ENCODE measurements at regions not wholly inside any gene's neighbourhood (a gene's known extent, or its start where the extent isn't known, plus 50 kb on each side); places are given as distances from the start of the nearest gene placed in this dataset.
A peak's percentile ranks its signal among the peaks of the same experiment; 100 is the strongest.

GRCh38 chr4:124970011-124970410 is 257.5 kb upstream of the ANKRD50 start:
- no peak for DNase-seq
- no CpG with 5 or more reads among the region's 2 CpGs for WGBS (ENCODE audit: insufficient coverage)
- no peaks in the 10 kb centered on the region for H3K27me3 ChIP-seq (ENCODE audit: control insufficient read depth, insufficient read depth, low read length)
- no peak overlapping the region for H3K4me3 ChIP-seq (ENCODE audit: low read length)
- no peaks in the 10 kb centered on the region for H3K36me3 ChIP-seq (ENCODE audit: control insufficient read depth, insufficient read depth, low read length)
- no peaks in the 10 kb centered on the region for H3K9me3 ChIP-seq (replicated peaks; ENCODE audit: control insufficient read depth, low read depth, low read length)
- no peak overlapping the region for H3K27ac ChIP-seq (ENCODE audit: low read length)
- no peaks in the 10 kb centered on the region for H3K4me1 ChIP-seq (ENCODE audit: control insufficient read depth, insufficient read depth, low read length)

- Histone ChIP-seq H3K9me3 (replicated peaks; ENCODE audit: control insufficient read depth, low read depth, low read length) (peaks cover 12% of the 10 kb centered on the region), H3K4me1 (ENCODE audit: control insufficient read depth, insufficient read depth, low read length) (no peaks in the 10 kb centered on the region)
- no CpG with 5 or more reads among the region's 1 CpG for WGBS (ENCODE audit: insufficient coverage)
These were observed 253.0 kb upstream of the ANKRD50 start for GRCh38 chr4:124965497-124965891.

GRCh38 chr4:124964852-124965496 is 252.4 kb upstream of the ANKRD50 start:
- H3K27me3 ChIP-seq (ENCODE audit: control insufficient read depth, insufficient read depth, low read length), result no peaks in the 10 kb centered on the region
- H3K9me3 ChIP-seq (replicated peaks; ENCODE audit: control insufficient read depth, low read depth, low read length), result peaks cover 15% of the 10 kb centered on the region
- 81% methylated on average over 2 of the region's 5 CpGs for WGBS (ENCODE audit: insufficient coverage)
- no peaks in the 10 kb centered on the region for H3K36me3 ChIP-seq (ENCODE audit: control insufficient read depth, insufficient read depth, low read length)
- H3K27ac ChIP-seq (ENCODE audit: low read length), result no peak overlapping the region
- no peak for DNase-seq
- no peak overlapping the region for H3K4me3 ChIP-seq (ENCODE audit: low read length)
- H3K4me1 ChIP-seq (ENCODE audit: control insufficient read depth, insufficient read depth, low read length), result no peaks in the 10 kb centered on the region

More at GRCh38 chr4:124965497-124965891, 253.0 kb upstream of the ANKRD50 start:
- no peak overlapping the region for H3K27ac ChIP-seq (ENCODE audit: low read length)
- H3K27me3 ChIP-seq (ENCODE audit: control insufficient read depth, insufficient read depth, low read length), result no peaks in the 10 kb centered on the region
- no peak overlapping the region for H3K4me3 ChIP-seq (ENCODE audit: low read length)
- no peaks in the 10 kb centered on the region for H3K36me3 ChIP-seq (ENCODE audit: control insufficient read depth, insufficient read depth, low read length)
- DNase-seq, result no peak

GRCh38 chr4:124964251-124964650 is 251.7 kb upstream of the ANKRD50 start:
- H3K36me3 ChIP-seq (ENCODE audit: control insufficient read depth, insufficient read depth, low read length), result no peaks in the 10 kb centered on the region

GRCh38 chr4:124961138-124961750 is 248.7 kb upstream of the ANKRD50 start:
- H3K27ac ChIP-seq (ENCODE audit: low read length), result no peak overlapping the region
- no peaks in the 10 kb centered on the region for H3K4me1 ChIP-seq (ENCODE audit: control insufficient read depth, insufficient read depth, low read length)
- no peaks in the 10 kb centered on the region for H3K36me3 ChIP-seq (ENCODE audit: control insufficient read depth, insufficient read depth, low read length)
- WGBS (ENCODE audit: insufficient coverage), result 90% methylated on average over 2 of the region's 4 CpGs
- H3K4me3 ChIP-seq (ENCODE audit: low read length), result no peak overlapping the region
- no peaks in the 10 kb centered on the region for H3K27me3 ChIP-seq (ENCODE audit: control insufficient read depth, insufficient read depth, low read length)
- H3K9me3 ChIP-seq (replicated peaks; ENCODE audit: control insufficient read depth, low read depth, low read length), result peaks cover 15% of the 10 kb centered on the region
- no peak for DNase-seq

More at GRCh38 chr4:124964251-124964650, 251.7 kb upstream of the ANKRD50 start:
- WGBS (ENCODE audit: insufficient coverage), result no CpG with 5 or more reads among the region's 2 CpGs
- DNase-seq, result no peak
- H3K4me1 ChIP-seq (ENCODE audit: control insufficient read depth, insufficient read depth, low read length), result no peaks in the 10 kb centered on the region
- no peaks in the 10 kb centered on the region for H3K27me3 ChIP-seq (ENCODE audit: control insufficient read depth, insufficient read depth, low read length)
- peaks cover 15% of the 10 kb centered on the region for H3K9me3 ChIP-seq (replicated peaks; ENCODE audit: control insufficient read depth, low read depth, low read length)
- H3K4me3 ChIP-seq (ENCODE audit: low read length), result no peak overlapping the region
- H3K27ac ChIP-seq (ENCODE audit: low read length), result no peak overlapping the region

GRCh38 chr4:124958847-124959246 is 246.3 kb upstream of the ANKRD50 start:
- no peaks in the 10 kb centered on the region for H3K36me3 ChIP-seq (ENCODE audit: control insufficient read depth, insufficient read depth, low read length)
- WGBS (ENCODE audit: insufficient coverage), result no CpG with 5 or more reads among the region's 1 CpG
- DNase-seq, result no peak
- no peak overlapping the region for H3K27ac ChIP-seq (ENCODE audit: low read length)
- H3K4me3 ChIP-seq (ENCODE audit: low read length), result no peak overlapping the region
- H3K27me3 ChIP-seq (ENCODE audit: control insufficient read depth, insufficient read depth, low read length), result no peaks in the 10 kb centered on the region
- H3K4me1 ChIP-seq (ENCODE audit: control insufficient read depth, insufficient read depth, low read length), result no peaks in the 10 kb centered on the region
- H3K9me3 ChIP-seq (replicated peaks; ENCODE audit: control insufficient read depth, low read depth, low read length), result peaks cover 15% of the 10 kb centered on the region

- H3K27ac ChIP-seq (ENCODE audit: low read length), result no peak overlapping the region
- peaks cover 3% of the 10 kb centered on the region for H3K9me3 ChIP-seq (replicated peaks; ENCODE audit: control insufficient read depth, low read depth, low read length)
- no peak for DNase-seq
- no peaks in the 10 kb centered on the region for H3K36me3 ChIP-seq (ENCODE audit: control insufficient read depth, insufficient read depth, low read length)
- no peak overlapping the region for H3K4me3 ChIP-seq (ENCODE audit: low read length)
- no peaks in the 10 kb centered on the region for H3K4me1 ChIP-seq (ENCODE audit: control insufficient read depth, insufficient read depth, low read length)
- no peaks in the 10 kb centered on the region for H3K27me3 ChIP-seq (ENCODE audit: control insufficient read depth, insufficient read depth, low read length)
- WGBS (ENCODE audit: insufficient coverage), result no CpG with 5 or more reads among the region's 2 CpGs
These were observed 242.9 kb upstream of the ANKRD50 start for GRCh38 chr4:124955476-124955875.

GRCh38 chr4:124954046-124954445 is 241.5 kb upstream of the ANKRD50 start:
- Histone ChIP-seq H3K4me3 (ENCODE audit: low read length) (no peak overlapping the region), H3K27me3 (ENCODE audit: control insufficient read depth, insufficient read depth, low read length) (no peaks in the 10 kb centered on the region), H3K9me3 (replicated peaks; ENCODE audit: control insufficient read depth, low read depth, low read length) (no peaks in the 10 kb centered on the region), H3K36me3 (ENCODE audit: control insufficient read depth, insufficient read depth, low read length) (no peaks in the 10 kb centered on the region), H3K4me1 (ENCODE audit: control insufficient read depth, insufficient read depth, low read length) (no peaks in the 10 kb centered on the region), H3K27ac (ENCODE audit: low read length) (no peak overlapping the region)
- DNase-seq, result no peak
- WGBS (ENCODE audit: insufficient coverage), result no CpG with 5 or more reads among the region's 1 CpG

- H3K4me3 ChIP-seq (ENCODE audit: low read length), result no peak overlapping the region
- H3K4me1 ChIP-seq (ENCODE audit: control insufficient read depth, insufficient read depth, low read length), result no peaks in the 10 kb centered on the region
- H3K36me3 ChIP-seq (ENCODE audit: control insufficient read depth, insufficient read depth, low read length), result no peaks in the 10 kb centered on the region
- no peaks in the 10 kb centered on the region for H3K27me3 ChIP-seq (ENCODE audit: control insufficient read depth, insufficient read depth, low read length)
- no peak overlapping the region for H3K27ac ChIP-seq (ENCODE audit: low read length)
- no CpG with 5 or more reads among the region's 4 CpGs for WGBS (ENCODE audit: insufficient coverage)
- no peak for DNase-seq
- no peaks in the 10 kb centered on the region for H3K9me3 ChIP-seq (replicated peaks; ENCODE audit: control insufficient read depth, low read depth, low read length)
These were observed 241.0 kb upstream of the ANKRD50 start for GRCh38 chr4:124953486-124953885.

- Histone ChIP-seq H3K27ac (ENCODE audit: low read length) (no peak overlapping the region), H3K9me3 (replicated peaks; ENCODE audit: control insufficient read depth, low read depth, low read length) (no peaks in the 10 kb centered on the region), H3K36me3 (ENCODE audit: control insufficient read depth, insufficient read depth, low read length) (no peaks in the 10 kb centered on the region), H3K4me1 (ENCODE audit: control insufficient read depth, insufficient read depth, low read length) (no peaks in the 10 kb centered on the region), H3K4me3 (ENCODE audit: low read length) (no peak overlapping the region), H3K27me3 (ENCODE audit: control insufficient read depth, insufficient read depth, low read length) (no peaks in the 10 kb centered on the region)
- DNase-seq, result peak; percentile 35
These were observed 240.5 kb upstream of the ANKRD50 start for GRCh38 chr4:124953061-124953460.

GRCh38 chr4:124952601-124953000 is 240.1 kb upstream of the ANKRD50 start:
- H3K4me1 ChIP-seq (ENCODE audit: control insufficient read depth, insufficient read depth, low read length), result no peaks in the 10 kb centered on the region
- no peak for DNase-seq
- no peak overlapping the region for H3K4me3 ChIP-seq (ENCODE audit: low read length)
- no peaks in the 10 kb centered on the region for H3K27me3 ChIP-seq (ENCODE audit: control insufficient read depth, insufficient read depth, low read length)
- no peak overlapping the region for H3K27ac ChIP-seq (ENCODE audit: low read length)
- no peaks in the 10 kb centered on the region for H3K9me3 ChIP-seq (replicated peaks; ENCODE audit: control insufficient read depth, low read depth, low read length)
- H3K36me3 ChIP-seq (ENCODE audit: control insufficient read depth, insufficient read depth, low read length), result no peaks in the 10 kb centered on the region

All from muscle of leg (tissue), 3 donors.